ENCODE measurements at regions not wholly inside any gene's neighbourhood (a gene's known extent, or its start where the extent isn't known, plus 50 kb on each side); places are given as distances from the start of the nearest gene placed in this dataset.
A peak's percentile ranks its signal among the peaks of the same experiment; 100 is the strongest.

GRCh38 chr2:176639671-176640070 is 370.4 kb downstream of the MTX2 start:
- FAIRE-seq: no peak
- peaks cover 0 to 2% (median 0%) of the 10 kb centered on the region in 3 donors for H3K4me1 ChIP-seq (ENCODE audit: control insufficient read depth in 2 of 3, insufficient read depth in 2 of 3, low read depth in 1 of 3, low read length in 3 of 3)
- no peaks in the 10 kb centered on the region for H3K27me3 ChIP-seq (ENCODE audit: control insufficient read depth, insufficient read depth, low read length)
- H3K4me3 ChIP-seq (ENCODE audit: low read length in 3 of 3): no peak overlapping the region
- no peaks in the 10 kb centered on the region for H3K36me3 ChIP-seq (ENCODE audit: control insufficient read depth in 2 of 3, insufficient read depth in 3 of 3, low read length in 3 of 3)
- H3K9me3 ChIP-seq (ENCODE audit: control insufficient read depth in 2 of 3, insufficient read depth in 1 of 3, low read length in 3 of 3): no peaks in the 10 kb centered on the region
- H3K27ac ChIP-seq (ENCODE audit: low read depth in 2 of 2, low read length in 2 of 2): no peak overlapping the region
- no peak for DNase-seq
- no peak for TF ChIP-seq CTCF (IDR thresholded peaks at IDR 0.05; ENCODE audit: borderline replicate concordance, extremely low read depth, insufficient read depth)
- H3K9ac ChIP-seq (ENCODE audit: low read length in 3 of 3): no peak overlapping the region
- intact Hi-C loops (cut with DNase I): loop anchor here (10.0 kb wide), 1 partner anchor 515 kb away; the partner anchor contains the start of genes HOXD8 and HOXD9

- H3K9me3 ChIP-seq (ENCODE audit: control insufficient read depth in 2 of 3, insufficient read depth in 1 of 3, low read length in 3 of 3): no peaks in the 10 kb centered on the region
- intact Hi-C loops (cut with DNase I): loop anchor here (10.0 kb wide), 1 partner anchor 517 kb away; the partner anchor contains the start of genes HOXD8 and HOXD9
- H3K36me3 ChIP-seq (ENCODE audit: control insufficient read depth in 2 of 3, insufficient read depth in 3 of 3, low read length in 3 of 3): no peaks in the 10 kb centered on the region
- DNase-seq (no peak), FAIRE-seq (no peak)
- no peaks in the 10 kb centered on the region for H3K27me3 ChIP-seq (ENCODE audit: control insufficient read depth, insufficient read depth, low read length)
- H3K4me1 ChIP-seq (ENCODE audit: control insufficient read depth in 2 of 3, insufficient read depth in 2 of 3, low read depth in 1 of 3, low read length in 3 of 3): peaks cover 0 to 2% (median 0%) of the 10 kb centered on the region in 3 donors
- no peak overlapping the region for H3K4me3 ChIP-seq (ENCODE audit: low read length in 3 of 3)
- H3K27ac ChIP-seq (ENCODE audit: low read depth in 2 of 2, low read length in 2 of 2): no peak overlapping the region
- no peak for TF ChIP-seq CTCF (IDR thresholded peaks at IDR 0.05; ENCODE audit: borderline replicate concordance, extremely low read depth, insufficient read depth)
- no peak overlapping the region for H3K9ac ChIP-seq (ENCODE audit: low read length in 3 of 3)
Measured at GRCh38 chr2:176641436-176641835, 372.2 kb downstream of the MTX2 start.

- FAIRE-seq: no peak
- no peak for DNase-seq
- TF ChIP-seq CTCF (IDR thresholded peaks at IDR 0.05; ENCODE audit: borderline replicate concordance, extremely low read depth, insufficient read depth): no peak
- no peaks in the 10 kb centered on the region for H3K36me3 ChIP-seq (ENCODE audit: control insufficient read depth in 2 of 3, insufficient read depth in 3 of 3, low read length in 3 of 3)
- intact Hi-C loops (cut with DNase I): loop anchor here (10.0 kb wide), 1 partner anchor 517 kb away; the partner anchor contains the start of genes HOXD8 and HOXD9
- no peak overlapping the region for H3K4me3 ChIP-seq (ENCODE audit: low read length in 3 of 3)
- no peaks in the 10 kb centered on the region for H3K9me3 ChIP-seq (ENCODE audit: control insufficient read depth in 2 of 3, insufficient read depth in 1 of 3, low read length in 3 of 3)
- peaks cover 0 to 2% (median 0%) of the 10 kb centered on the region in 3 donors for H3K4me1 ChIP-seq (ENCODE audit: control insufficient read depth in 2 of 3, insufficient read depth in 2 of 3, low read depth in 1 of 3, low read length in 3 of 3)
- no peak overlapping the region for H3K27ac ChIP-seq (ENCODE audit: low read depth in 2 of 2, low read length in 2 of 2)
- no peak overlapping the region for H3K9ac ChIP-seq (ENCODE audit: low read length in 3 of 3)
- no peaks in the 10 kb centered on the region for H3K27me3 ChIP-seq (ENCODE audit: control insufficient read depth, insufficient read depth, low read length)
Measured at GRCh38 chr2:176642074-176642473, 372.8 kb downstream of the MTX2 start.

- peaks cover 0 to 2% (median 0%) of the 10 kb centered on the region in 3 donors for H3K4me1 ChIP-seq (ENCODE audit: control insufficient read depth in 2 of 3, insufficient read depth in 2 of 3, low read depth in 1 of 3, low read length in 3 of 3)
- DNase-seq: peak in 4 of 5 donors; percentile 62 to 80 (median 68)
- no peaks in the 10 kb centered on the region for H3K27me3 ChIP-seq (ENCODE audit: control insufficient read depth, insufficient read depth, low read length)
- no peaks in the 10 kb centered on the region for H3K9me3 ChIP-seq (ENCODE audit: control insufficient read depth in 2 of 3, insufficient read depth in 1 of 3, low read length in 3 of 3)
- H3K4me3 ChIP-seq (ENCODE audit: low read length in 3 of 3): no peak overlapping the region
- no peak for TF ChIP-seq CTCF (IDR thresholded peaks at IDR 0.05; ENCODE audit: borderline replicate concordance, extremely low read depth, insufficient read depth)
- H3K36me3 ChIP-seq (ENCODE audit: control insufficient read depth in 2 of 3, insufficient read depth in 3 of 3, low read length in 3 of 3): no peaks in the 10 kb centered on the region
- no peak overlapping the region for H3K9ac ChIP-seq (ENCODE audit: low read length in 3 of 3)
- H3K27ac ChIP-seq (ENCODE audit: low read depth in 2 of 2, low read length in 2 of 2): no peak overlapping the region
- intact Hi-C loops (cut with DNase I): loop anchor here (10.0 kb wide), 1 partner anchor 519 kb away; the partner anchor contains the start of genes HOXD8 and HOXD9
- no peak for FAIRE-seq
Measured at GRCh38 chr2:176643646-176644045, 374.4 kb downstream of the MTX2 start.
